SK-N-MC (cell line): ENCODE measurements at regions not wholly inside any gene's neighbourhood (a gene's known extent, or its start where the extent isn't known, plus 50 kb on each side); places are given as distances from the start of the nearest gene placed in this dataset.

Experiments used
- EZH2 ChIP-seq: fragments of 200-600 bp; sonication (generic); IDR thresholded peaks from one replicate; pipeline ENCODE4 v1.6.1; 2017; ENCODE audit warnings: antibody characterized with exemption
- FOXP2 ChIP-seq: optimal IDR thresholded peaks from 2 replicates; pipeline ENCODE3; 2011; ENCODE audit warnings: mild to moderate bottlenecking, moderate library complexity; ENCODE audit not compliant: insufficient read depth; ENCODE audit errors: extremely low read length, control extremely low read depth
- POLR2AphosphoS5 ChIP-seq: IDR thresholded peaks from 2 replicates; pipeline ENCODE4 v1.6.1; 2012; ENCODE audit warnings: mild to moderate bottlenecking, low read depth, low read length, borderline replicate concordance

- TF ChIP-seq EZH2 (no peak), POLR2AphosphoS5 (no peak), FOXP2 (no peak)
These were observed 128.5 kb upstream of the PFKP start for GRCh38 chr10:2938869-2939268.
